ENCODE measurements at regions not wholly inside any gene's neighbourhood (a gene's known extent, or its start where the extent isn't known, plus 50 kb on each side); places are given as distances from the start of the nearest gene placed in this dataset.

- TF ChIP-seq CTCF (IDR thresholded peaks at IDR 0.05; ENCODE audit: low read depth, low read length, missing input control) (no peak), FOXA1 (IDR thresholded peaks at IDR 0.05) (no peak), GABPA (IDR thresholded peaks at IDR 0.05 in 1 of 2, conservative IDR thresholded peaks at IDR 0.05 in 1 of 2) (no peak)
Measured at GRCh38 chr16:13791095-13791494, 128.9 kb upstream of the ERCC4 start.

All from liver (tissue), 3 donors.